SK-N-SH treated with all-trans-retinoic acid at 6 μM for 48 hours (cell line): ENCODE measurements at regions not wholly inside any gene's neighbourhood (a gene's known extent, or its start where the extent isn't known, plus 50 kb on each side); places are given as distances from the start of the nearest gene placed in this dataset.

Experiments
- ARNTL ChIP-seq: fragments of 450-650 bp; formaldehyde crosslinking; IDR thresholded peaks from 2 replicates; pipeline ENCODE4 v1.5.0; 2020; ENCODE audit warnings: low read depth, mild to moderate bottlenecking, moderate library complexity, borderline replicate concordance
- CSDC2 ChIP-seq: fragments of 250-450 bp; sonication (Bioruptor Pico); IDR thresholded peaks from 2 replicates; pipeline ENCODE4 v1.5.0; 2020; ENCODE audit warnings: mild to moderate bottlenecking, moderate library complexity
- GLIS3 ChIP-seq: fragments of 250-450 bp; sonication (Bioruptor Pico); IDR thresholded peaks from 2 replicates; pipeline ENCODE4 v1.5.0; 2020; ENCODE audit warnings: mild to moderate bottlenecking, moderate library complexity
- RARB ChIP-seq: fragments of 250-450 bp; sonication (Bioruptor Pico); IDR thresholded peaks from 2 replicates; pipeline ENCODE4 v1.8.0; 2021; ENCODE audit warnings: mild to moderate bottlenecking, moderate library complexity
- TOX ChIP-seq: fragments of 250-450 bp; sonication (Bioruptor Pico); IDR thresholded peaks from 2 replicates; pipeline ENCODE4 v1.8.0; 2021; ENCODE audit warnings: mild to moderate bottlenecking, moderate library complexity, borderline replicate concordance
- ZC3H10 ChIP-seq: fragments of 250-450 bp; sonication (Bioruptor Pico); IDR thresholded peaks from 2 replicates; pipeline ENCODE4 v1.5.1; 2021; ENCODE audit warnings: mild to moderate bottlenecking, moderate library complexity
- ZFP3 ChIP-seq: fragments of 250-450 bp; sonication (Bioruptor Pico); IDR thresholded peaks from 2 replicates; pipeline ENCODE4 v1.5.0; 2020; ENCODE audit warnings: mild to moderate bottlenecking, moderate library complexity

DNA sequence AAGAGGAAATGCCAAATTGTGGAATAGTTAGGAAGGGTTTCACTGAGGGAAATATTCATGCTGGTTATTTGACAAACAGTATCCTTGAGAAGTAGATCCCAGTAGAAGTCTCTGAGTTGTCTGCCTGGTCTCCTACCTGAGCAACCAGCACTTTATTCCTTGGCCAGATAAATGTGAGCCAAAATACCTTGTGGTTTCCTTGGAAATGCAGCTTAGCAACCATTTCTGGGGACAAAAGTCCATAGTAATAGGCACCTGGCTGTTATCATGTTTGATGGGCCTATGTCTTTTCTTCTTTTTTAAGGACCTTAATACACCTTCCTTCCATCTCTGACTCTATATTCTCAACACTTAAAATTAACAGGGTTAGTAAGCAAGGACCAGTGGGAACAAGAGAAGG lies 217.1 kb upstream of the MARCKS start:
- TF ChIP-seq ZC3H10 = no peak
- no peak for TF ChIP-seq CSDC2 (CRISPR knock-in tag)
- no peak for TF ChIP-seq ZFP3 (CRISPR knock-in tag)
- TF ChIP-seq GLIS3 (CRISPR knock-in tag) = no peak
- no peak for TF ChIP-seq RARB (CRISPR knock-in tag)
- TF ChIP-seq ARNTL (CRISPR knock-in tag) = no peak
- TF ChIP-seq TOX = no peak
